SU-DHL-6 (cell line): ENCODE measurements at regions not wholly inside any gene's neighbourhood (a gene's known extent, or its start where the extent isn't known, plus 50 kb on each side); places are given as distances from the start of the nearest gene placed in this dataset.

Experiments
- H2AFZ ChIP-seq: fragments of 200-600 bp; sonication (generic); 2 replicates; pipeline ENCODE4 v1.6.1; 2014; ENCODE audit warnings: low read depth, mild to moderate bottlenecking, moderate library complexity, mixed read lengths, antibody characterized with exemption, low read length; ENCODE audit not compliant: severe bottlenecking
- H3F3A ChIP-seq: fragments of 200-600 bp; shearing (Covaris generic); 2 replicates; pipeline ENCODE4 v1.6.0; 2016; ENCODE audit warnings: antibody characterized with exemption, mild to moderate bottlenecking; ENCODE audit not compliant: insufficient read depth
- H3K27ac ChIP-seq: fragments of 200-600 bp; sonication (generic); 2 replicates; pipeline ENCODE4 v1.5.1; 2016; ENCODE audit warnings: low read depth, mild to moderate bottlenecking, low read length, moderate library complexity, mixed read lengths
- H3K27me3 ChIP-seq: fragments of 200-600 bp; sonication (generic), shearing (Covaris generic); 2 replicates; pipeline ENCODE4 v1.6.0; 2014; ENCODE audit warnings: mild to moderate bottlenecking, low read length
- H3K36me3 ChIP-seq: fragments of 200-600 bp; sonication (generic); 2 replicates; pipeline ENCODE4 v1.6.1; 2014; ENCODE audit warnings: mild to moderate bottlenecking, low read length, mixed read lengths
- H3K4me2 ChIP-seq: fragments of 300-600, 200-600 bp; shearing (Covaris generic), sonication (generic); 2 replicates; pipeline ENCODE4 v1.6.0; 2014; ENCODE audit warnings: low read length, low read depth, mild to moderate bottlenecking; ENCODE audit not compliant: poor library complexity, severe bottlenecking
- H3K4me3 ChIP-seq: fragments of 200-600 bp; sonication (generic); 2 replicates; pipeline ENCODE4 v1.5.1; 2014; ENCODE audit warnings: antibody characterized with exemption, low read length, mild to moderate bottlenecking, mixed read lengths; ENCODE audit not compliant: insufficient read depth, poor library complexity, severe bottlenecking
- H3K79me2 ChIP-seq: fragments of 200-600 bp; sonication (generic); 2 replicates; pipeline ENCODE4 v1.6.1; 2014; ENCODE audit warnings: mild to moderate bottlenecking, low read length, moderate library complexity; ENCODE audit not compliant: insufficient read depth
- H3K9ac ChIP-seq: fragments of 200-600 bp; sonication (generic); 2 replicates; pipeline ENCODE4 v1.7.0; 2014; ENCODE audit warnings: mild to moderate bottlenecking, low read length
- H3K9me2 ChIP-seq: fragments of 200-600 bp; sonication (generic); replicated peaks from 2 replicates; pipeline ENCODE4 v1.6.1; 2014; ENCODE audit warnings: low read length; ENCODE audit not compliant: insufficient read depth
- H3K9me3 ChIP-seq: fragments of 200-600 bp; sonication (generic); 2 replicates; pipeline ENCODE4 v1.6.1; 2014; ENCODE audit warnings: low read length, mixed read lengths; ENCODE audit not compliant: insufficient read depth
- H4K20me1 ChIP-seq: fragments of 200-600 bp; sonication (generic); 2 replicates; pipeline ENCODE4 v1.6.1; 2014; ENCODE audit warnings: low read depth, mild to moderate bottlenecking, antibody characterized with exemption, low read length, moderate library complexity, mixed read lengths
- CTCF ChIP-seq: fragments of 200-600 bp; sonication (generic); IDR thresholded peaks from one replicate; pipeline ENCODE4 v1.5.1; 2017; ENCODE audit warnings: antibody characterized with exemption, mild to moderate bottlenecking, low read length, moderate library complexity; ENCODE audit not compliant: insufficient read depth, poor library complexity, severe bottlenecking
- EZH2phosphoT487 ChIP-seq: fragments of 200-600 bp; sonication (generic), shearing (Covaris generic); conservative IDR thresholded peaks from 2 replicates; pipeline ENCODE4 v1.6.1; 2018; ENCODE audit warnings: mild to moderate bottlenecking, antibody characterized with exemption, low read length, moderate library complexity, mixed read lengths

DNA sequence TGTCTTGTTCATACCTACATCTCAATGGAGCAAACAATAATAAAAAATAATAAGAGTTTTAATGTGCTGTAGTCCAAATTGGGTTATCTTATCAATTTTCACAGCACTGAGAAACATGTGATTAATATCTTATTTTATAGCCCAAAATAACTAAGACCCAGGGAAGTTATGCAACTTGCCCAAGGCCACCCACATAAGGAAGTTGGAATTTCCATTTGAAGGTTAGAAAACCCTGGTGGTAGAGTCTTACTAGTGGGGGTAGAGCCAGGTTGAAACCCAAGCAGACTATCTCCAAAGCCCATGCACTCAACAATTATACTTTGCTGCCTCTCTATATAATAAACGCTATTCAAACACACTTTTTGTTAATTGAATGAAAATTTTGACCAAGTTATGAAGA is 270.0 kb upstream of the CAND1 start:
- Histone ChIP-seq H3K36me3 (no peaks in the 10 kb centered on the region), H3K9ac (no peak overlapping the region), H2AFZ (no peak overlapping the region), H3F3A (no peaks in the 10 kb centered on the region), H3K79me2 (no peaks in the 10 kb centered on the region), H3K9me3 (no peaks in the 10 kb centered on the region), H3K4me2 (no peak overlapping the region), H3K27ac (no peak overlapping the region), H3K4me3 (no peak overlapping the region), H3K9me2 (no peaks in the 10 kb centered on the region), H4K20me1 (no peaks in the 10 kb centered on the region), H3K27me3 (no peaks in the 10 kb centered on the region)
- TF ChIP-seq CTCF (no peak), EZH2phosphoT487 (no peak)

GRCh38 chr12:67001251-67001650 is 267.9 kb upstream of the CAND1 start:
- no peaks in the 10 kb centered on the region for H4K20me1 ChIP-seq
- no peak overlapping the region for H3K4me2 ChIP-seq
- no peak overlapping the region for H3K27ac ChIP-seq
- no peak overlapping the region for H2AFZ ChIP-seq
- no peaks in the 10 kb centered on the region for H3K27me3 ChIP-seq
- H3K4me3 ChIP-seq, result no peak overlapping the region
- no peak for TF ChIP-seq CTCF
- H3K79me2 ChIP-seq, result no peaks in the 10 kb centered on the region
- no peaks in the 10 kb centered on the region for H3F3A ChIP-seq
- H3K36me3 ChIP-seq, result no peaks in the 10 kb centered on the region
- H3K9me2 ChIP-seq, result no peaks in the 10 kb centered on the region
- H3K9ac ChIP-seq, result no peak overlapping the region
- H3K9me3 ChIP-seq, result no peaks in the 10 kb centered on the region

DNA sequence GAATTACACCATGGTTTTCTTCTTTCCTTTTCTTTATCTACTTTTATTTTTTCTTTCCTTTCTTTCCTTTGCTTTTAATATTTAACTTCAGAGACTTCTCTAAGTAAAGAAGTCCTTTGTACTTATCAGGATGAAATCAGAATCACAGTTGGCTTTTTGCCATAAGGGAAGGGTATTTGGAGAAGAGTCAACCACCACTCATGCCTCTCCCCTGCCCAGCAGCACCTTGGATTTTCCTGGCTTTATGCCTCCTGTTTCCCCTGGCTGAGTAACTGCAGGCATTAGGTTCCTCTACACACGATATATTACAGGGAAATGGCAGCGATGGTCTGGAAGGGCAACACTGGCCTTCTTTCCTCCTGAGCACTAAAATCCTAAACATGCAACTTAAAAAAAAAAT is 266.4 kb upstream of the CAND1 start:
- H3K9me3 ChIP-seq, result no peaks in the 10 kb centered on the region
- H3K9me2 ChIP-seq, result no peaks in the 10 kb centered on the region
- no peak overlapping the region for H3K9ac ChIP-seq
- H4K20me1 ChIP-seq, result no peaks in the 10 kb centered on the region
- no peak overlapping the region for H3K27ac ChIP-seq
- H3K4me2 ChIP-seq, result no peak overlapping the region
- no peaks in the 10 kb centered on the region for H3K27me3 ChIP-seq
- no peak overlapping the region for H2AFZ ChIP-seq
- no peaks in the 10 kb centered on the region for H3K36me3 ChIP-seq
- no peak overlapping the region for H3K4me3 ChIP-seq
- TF ChIP-seq EZH2phosphoT487 (no peak), CTCF (no peak)
- no peaks in the 10 kb centered on the region for H3K79me2 ChIP-seq
- no peaks in the 10 kb centered on the region for H3F3A ChIP-seq

DNA sequence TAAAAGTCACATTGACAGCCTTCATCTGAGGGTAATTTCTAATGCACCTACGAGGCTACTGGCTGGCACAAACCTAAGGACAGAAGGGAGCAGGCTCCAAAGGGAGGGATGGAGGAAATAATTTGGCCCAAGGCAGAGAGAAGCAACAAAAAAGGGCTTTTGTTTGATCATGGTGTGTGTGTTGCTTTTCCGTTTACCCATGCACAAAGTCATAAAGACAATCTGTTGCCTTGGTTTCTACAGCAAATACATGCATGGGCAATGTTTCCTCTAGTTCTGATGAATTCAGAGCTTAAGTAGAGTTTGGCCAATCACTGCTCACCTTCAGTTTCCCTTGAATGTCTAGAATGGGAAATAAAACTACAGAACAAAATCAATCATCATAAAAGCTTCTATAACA is 262.5 kb upstream of the CAND1 start:
- Histone ChIP-seq H3K36me3 (no peaks in the 10 kb centered on the region), H3K9ac (no peak overlapping the region), H3K4me2 (no peak overlapping the region), H3F3A (no peaks in the 10 kb centered on the region), H3K79me2 (no peaks in the 10 kb centered on the region), H3K27me3 (no peaks in the 10 kb centered on the region), H3K9me3 (no peaks in the 10 kb centered on the region), H3K4me3 (no peak overlapping the region), H2AFZ (no peak overlapping the region), H3K27ac (no peak overlapping the region), H3K9me2 (no peaks in the 10 kb centered on the region), H4K20me1 (no peaks in the 10 kb centered on the region)
- TF ChIP-seq CTCF (no peak), EZH2phosphoT487 (no peak)
